ENCODE measurements at regions not wholly inside any gene's neighbourhood (a gene's known extent, or its start where the extent isn't known, plus 50 kb on each side); places are given as distances from the start of the nearest gene placed in this dataset.

DNA sequence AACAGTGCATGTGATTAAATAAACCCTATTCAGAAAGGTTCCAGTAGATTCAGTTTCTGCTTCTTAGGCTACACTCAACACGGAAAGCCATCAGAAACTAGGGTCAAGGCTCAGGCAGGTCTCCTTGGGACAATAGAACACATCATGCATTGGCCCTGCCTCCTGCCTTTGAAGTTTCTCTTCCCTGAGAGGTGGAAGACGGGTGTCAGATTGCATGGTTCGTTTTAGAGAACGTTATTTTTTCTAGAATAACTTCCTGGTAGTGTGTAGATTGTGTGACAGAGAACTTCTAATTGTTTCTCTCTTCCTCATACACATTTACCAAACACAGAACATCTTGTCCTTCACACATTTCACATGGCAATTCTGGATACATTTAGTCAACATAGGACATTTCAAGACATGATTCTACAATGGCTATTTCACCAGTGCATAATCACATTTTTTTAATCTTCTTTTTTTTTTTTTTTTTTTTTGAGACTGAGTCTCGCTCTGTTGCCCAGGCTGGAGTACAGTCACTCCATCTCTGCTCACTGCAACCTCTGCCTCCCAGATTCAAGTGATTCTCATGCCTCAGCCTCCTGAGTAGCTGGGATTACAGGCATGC, 106.6 kb upstream of the AMN1 start:
- TF ChIP-seq CTCF (IDR thresholded peaks at IDR 0.05) (no peak), POLR2AphosphoS5 (IDR thresholded peaks at IDR 0.05) (no peak), POLR2A (IDR thresholded peaks at IDR 0.05) (no peak), EP300 (IDR thresholded peaks at IDR 0.05; ENCODE audit: low read depth) (no peak)

Data from transverse colon (tissue), 4 donors.